Activated CD4-positive, alpha-beta T cell treated with anti-CD3 and anti-CD28 coated beads, Interleukin-2, amount 50 U/mL, for 48 hours (primary cell): ENCODE measurements at regions not wholly inside any gene's neighbourhood (a gene's known extent, or its start where the extent isn't known, plus 50 kb on each side); places are given as distances from the start of the nearest gene placed in this dataset.

Experiments
- DNase-seq, 2 experiments: peaks; one replicate each; pipeline ENCODE4 v3.0.0-alpha.2; 2020

DNA sequence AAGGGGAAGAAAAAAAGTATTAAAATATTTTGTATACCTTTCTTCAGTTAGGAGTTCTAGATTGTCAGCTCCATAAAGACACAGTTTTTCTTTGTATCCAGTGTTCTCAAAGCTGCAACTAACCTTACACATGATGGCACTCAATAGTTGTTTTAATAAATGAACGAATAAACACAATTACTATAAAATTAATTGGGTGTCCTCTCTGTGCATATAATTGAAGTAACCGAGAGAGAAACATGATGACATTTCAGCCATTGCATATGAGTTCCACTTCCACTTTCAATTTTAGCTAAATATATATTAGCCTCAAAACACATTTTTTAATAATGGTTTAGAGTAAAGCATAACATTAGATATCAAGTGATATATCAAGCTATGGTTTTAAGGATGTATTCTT lies 671.2 kb downstream of the LRFN5 start:
- DNase-seq = no peak

DNA sequence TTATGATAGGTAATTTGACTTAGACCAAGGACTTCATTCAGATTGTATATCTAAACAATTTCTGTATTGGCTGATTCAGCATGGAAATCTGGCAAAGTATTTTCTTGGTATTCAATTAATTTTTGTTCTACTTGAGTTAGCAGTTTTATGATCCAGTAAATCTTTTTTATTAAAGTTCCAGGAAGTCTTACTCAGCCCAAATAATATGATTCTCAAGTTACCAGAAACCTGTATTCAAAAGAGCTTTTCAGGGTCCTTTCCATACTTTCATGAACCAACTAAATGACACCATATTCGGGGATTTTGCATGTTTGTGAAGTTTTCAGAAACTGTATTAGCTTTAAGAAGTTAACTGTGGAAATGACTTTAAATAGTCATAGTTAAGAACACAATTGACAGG lies 662.6 kb downstream of the LRFN5 start:
- DNase-seq = no peak

DNA sequence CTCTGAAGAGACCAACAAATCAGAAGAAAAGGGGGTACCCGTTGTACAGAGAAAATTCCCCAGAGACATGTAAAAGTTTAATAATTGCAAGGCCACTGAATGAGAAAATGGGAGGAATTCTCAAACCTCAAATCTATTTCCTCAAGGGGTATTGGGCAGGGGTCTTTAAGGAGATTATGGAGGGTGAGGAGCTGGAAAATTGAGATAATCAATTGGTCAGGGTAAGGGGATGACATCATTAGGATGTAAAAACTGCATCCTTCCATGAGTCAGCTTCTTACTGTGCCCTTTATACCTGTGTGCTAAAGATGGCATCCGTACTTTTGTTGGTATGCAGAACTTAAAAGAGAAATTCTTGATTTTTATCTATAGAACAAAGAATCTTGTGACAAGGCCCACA lies 641.5 kb downstream of the LRFN5 start:
- DNase-seq = no peak

DNA sequence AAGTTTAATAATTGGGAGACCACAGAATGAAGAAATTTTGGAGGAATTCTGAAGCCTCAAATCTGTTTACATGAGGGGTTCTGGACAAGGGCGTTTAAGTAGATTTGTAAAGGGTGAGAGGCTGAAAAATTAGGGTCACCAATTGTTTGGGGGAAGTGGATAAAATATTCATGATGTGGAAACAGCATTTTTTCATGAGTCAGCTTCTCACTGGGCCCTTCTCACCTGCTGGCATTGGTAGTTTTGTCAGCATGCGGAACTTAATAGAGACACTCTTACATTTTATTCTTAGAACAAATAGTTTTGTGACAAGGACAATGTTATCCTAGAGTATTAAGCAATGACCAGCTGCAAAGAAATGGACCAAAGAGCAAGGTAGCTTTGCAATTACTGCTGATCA lies 634.4 kb downstream of the LRFN5 start:
- DNase-seq = no peak

DNA sequence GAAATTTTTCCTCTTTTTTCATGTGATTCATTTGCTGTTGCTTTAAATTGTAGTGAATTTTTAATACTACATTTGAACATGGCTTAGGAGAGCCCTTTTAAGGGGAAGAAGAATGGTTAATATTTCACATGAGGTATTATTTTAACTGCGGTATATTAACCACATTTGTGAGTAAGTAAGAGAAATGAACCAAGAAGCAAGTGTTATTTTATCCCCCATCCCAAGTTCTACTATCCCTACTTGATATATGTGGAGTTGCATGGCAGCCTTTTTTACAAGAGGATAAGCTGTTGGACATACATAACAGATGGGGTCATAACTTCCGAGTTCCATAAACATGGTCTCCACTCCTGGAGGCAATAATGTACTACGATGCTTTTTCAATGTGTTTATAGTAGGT lies 623.3 kb downstream of the LRFN5 start:
- no peak for DNase-seq

- DNase-seq = no peak
Measured at GRCh38 chr14:42229294-42229693, 622.6 kb downstream of the LRFN5 start.

DNA sequence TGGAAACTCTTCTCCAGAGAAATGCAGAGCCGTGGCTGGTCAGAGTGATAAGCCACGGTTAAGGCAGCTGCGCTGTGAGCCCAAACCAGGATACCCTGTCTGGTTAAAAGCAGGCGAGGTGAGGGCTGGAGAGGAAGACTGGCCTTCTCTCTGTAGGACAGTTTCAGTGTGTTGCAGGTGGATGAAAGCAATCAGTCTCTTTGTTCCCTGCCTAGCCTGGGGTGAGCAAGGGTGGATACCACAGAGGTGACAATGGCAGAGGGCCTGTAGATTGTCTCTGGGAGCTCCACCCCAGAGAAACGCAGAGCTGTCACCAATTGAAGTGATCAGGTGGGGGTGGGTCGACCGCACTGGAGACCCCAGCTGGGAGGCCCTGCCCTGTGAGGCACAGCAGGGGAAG lies 621.9 kb downstream of the LRFN5 start:
- DNase-seq = no peak

DNA sequence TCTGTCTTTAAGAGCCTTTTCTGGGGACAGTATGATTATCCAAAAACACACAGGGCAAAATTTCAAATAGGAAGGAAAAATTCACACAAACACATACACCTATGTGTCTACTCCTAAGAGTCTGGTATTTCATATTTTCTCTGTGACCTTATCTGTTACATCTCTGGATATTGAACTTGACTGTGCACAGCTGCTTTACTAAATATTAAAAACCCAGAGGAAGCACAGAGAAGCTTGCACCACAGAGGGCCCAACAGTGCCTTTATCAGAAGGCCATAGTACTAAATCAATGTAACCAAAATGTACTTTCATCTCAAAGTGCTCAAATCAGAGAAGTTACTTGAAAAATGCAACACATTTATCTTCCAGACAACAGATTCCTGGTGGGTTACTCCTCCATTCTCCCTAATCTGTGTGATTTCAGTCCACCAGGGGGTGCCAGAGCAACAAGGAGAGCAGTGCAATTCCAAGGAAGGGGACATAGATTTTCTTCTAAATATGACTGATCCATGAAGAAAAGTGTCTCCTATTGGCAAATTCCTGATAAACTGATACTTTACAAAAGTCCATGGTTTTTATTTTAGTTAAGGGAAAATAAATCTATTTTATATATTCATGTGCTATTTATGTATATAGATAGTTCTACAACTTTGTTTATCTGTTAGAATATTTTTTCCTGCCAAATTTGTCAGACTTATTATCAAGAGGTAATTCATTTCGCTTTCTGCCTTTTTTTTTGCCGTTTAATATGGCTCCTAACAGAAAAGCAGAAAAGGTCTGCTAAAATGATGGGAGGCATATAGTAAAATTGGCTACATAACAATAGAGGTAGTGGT lies 617.6 kb downstream of the LRFN5 start:
- DNase-seq = peak; percentile 39 to 50

GRCh38 chr14:42222924-42223471 lies 616.3 kb downstream of the LRFN5 start:
- no peak for DNase-seq

DNA sequence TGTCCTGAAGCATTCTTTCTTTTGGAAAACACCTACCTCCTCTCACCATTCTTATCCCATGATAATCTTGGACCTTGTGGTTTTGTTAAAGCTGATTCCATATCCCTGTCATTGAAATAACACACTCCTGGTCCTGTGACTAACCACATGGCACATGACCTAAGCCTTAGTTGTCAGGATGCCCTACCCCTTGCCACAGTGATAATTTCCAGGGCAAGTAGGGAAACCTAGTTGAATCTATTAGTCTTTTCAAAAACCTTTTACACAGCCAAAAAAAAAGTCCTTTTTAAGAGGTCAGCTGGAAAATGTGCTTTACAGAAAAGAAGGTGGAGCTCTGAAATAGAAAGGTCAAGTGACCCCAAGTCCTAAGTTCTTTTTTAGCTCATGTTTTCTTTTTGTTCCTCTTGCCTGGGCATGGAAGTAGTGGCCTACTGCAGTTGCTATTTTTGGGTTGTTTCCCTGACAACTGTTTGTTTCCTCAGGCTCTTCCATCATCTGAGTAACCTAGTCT lies 608.4 kb downstream of the LRFN5 start:
- no peak for DNase-seq

- no peak for DNase-seq
Measured at GRCh38 chr14:42200957-42201356, 594.3 kb downstream of the LRFN5 start.

DNA sequence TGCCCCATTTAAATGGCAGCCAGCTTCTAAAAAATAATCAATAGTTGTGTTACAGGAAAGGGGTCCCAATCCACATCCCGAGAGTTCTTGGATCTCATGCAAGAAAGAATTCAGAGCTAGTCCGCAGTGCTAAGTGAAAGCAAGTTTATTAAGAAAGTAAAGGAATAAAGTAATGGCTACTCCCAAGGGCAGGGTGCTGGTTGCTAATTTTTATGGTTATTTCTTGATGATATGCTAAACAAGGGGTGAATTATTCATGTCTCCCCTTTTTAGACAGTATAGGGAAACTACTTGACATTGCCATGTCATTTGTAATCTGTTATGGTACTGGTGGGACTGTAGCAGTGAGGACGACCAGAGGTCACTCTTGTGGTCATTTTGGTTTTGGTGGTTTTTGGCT lies 591.3 kb downstream of the LRFN5 start:
- DNase-seq = no peak

- DNase-seq = no peak
Measured at GRCh38 chr14:42192738-42193653, 586.3 kb downstream of the LRFN5 start.

DNA sequence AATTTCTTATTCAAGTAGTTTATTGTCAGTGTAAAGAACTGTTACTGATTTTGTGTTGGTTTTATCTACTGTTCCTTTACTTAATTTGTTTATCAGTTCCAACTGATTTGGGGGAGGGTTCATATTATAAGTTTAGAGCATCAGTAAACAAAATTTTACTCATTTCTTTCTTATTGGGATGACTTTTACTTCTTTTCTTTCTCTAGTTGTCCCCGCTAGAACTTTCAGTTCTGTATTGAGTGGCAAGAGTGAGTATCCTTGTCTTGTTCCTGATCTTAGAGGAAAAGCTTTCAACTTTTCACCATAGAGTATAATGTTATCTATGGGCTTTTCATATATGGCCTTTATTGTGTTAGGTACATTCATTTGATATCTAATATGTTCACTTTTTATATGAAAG lies 584.1 kb downstream of the LRFN5 start:
- DNase-seq = no peak

GRCh38 chr14:42187846-42188245 lies 581.2 kb downstream of the LRFN5 start:
- no peak for DNase-seq

GRCh38 chr14:42185718-42186117 lies 579.0 kb downstream of the LRFN5 start:
- no peak for DNase-seq

DNA sequence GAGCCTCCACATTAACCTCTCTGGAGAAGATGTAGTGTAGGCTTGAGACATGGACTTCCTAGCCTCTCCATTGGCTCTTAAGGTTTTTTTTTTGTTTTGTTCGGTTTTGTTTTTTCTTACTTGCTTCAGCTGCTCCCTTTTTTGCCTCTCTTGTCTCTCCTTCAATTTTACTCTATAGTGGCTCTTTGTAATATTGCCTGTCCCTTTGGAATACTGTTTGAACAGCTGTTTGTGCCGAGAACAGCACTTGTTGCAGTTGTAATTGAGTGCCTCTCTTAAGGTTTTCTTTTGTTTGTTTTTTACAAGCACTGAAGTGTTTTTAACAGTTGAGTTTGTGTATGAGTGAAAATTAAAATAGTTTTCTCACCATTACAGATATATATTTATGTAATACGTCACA lies 567.7 kb downstream of the LRFN5 start:
- DNase-seq = no peak

DNA sequence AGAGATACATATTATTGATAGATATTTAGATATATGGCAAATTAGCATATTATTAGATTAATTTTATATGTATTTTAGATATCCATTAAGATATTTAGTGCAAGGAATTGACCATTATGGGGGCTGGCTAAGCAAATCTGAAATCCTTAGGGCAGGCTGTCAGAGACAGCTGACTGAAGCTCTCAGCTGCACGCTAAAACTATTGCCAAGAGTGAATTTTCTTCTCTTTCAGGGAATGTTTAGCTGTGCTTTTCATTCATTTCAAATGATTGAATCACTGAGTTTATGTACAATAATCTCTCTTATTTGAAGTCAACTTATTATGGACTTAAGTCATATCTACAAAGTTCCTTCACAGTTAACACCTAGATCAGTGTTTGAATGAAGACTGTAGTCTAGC lies 566.5 kb downstream of the LRFN5 start:
- no peak for DNase-seq

DNA sequence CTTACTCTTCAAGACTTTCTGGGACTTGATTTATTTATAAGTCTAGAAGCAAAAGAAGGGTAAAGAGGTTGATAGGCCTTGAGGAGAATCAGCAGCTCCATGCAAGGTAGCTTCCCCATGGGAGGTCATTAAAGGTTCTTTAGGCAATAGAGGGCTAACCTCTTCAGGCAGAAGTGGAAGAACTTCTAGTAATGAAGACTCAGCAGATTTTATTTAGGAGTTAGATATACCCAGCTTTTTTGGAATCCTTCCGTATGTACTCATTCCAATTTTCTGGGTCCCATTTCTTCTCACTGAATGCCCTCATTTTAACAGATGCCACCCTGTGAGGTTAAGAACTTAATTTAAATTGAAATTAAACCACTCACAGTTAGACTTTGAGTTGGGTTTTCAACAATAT lies 565.6 kb downstream of the LRFN5 start:
- DNase-seq = no peak

DNA sequence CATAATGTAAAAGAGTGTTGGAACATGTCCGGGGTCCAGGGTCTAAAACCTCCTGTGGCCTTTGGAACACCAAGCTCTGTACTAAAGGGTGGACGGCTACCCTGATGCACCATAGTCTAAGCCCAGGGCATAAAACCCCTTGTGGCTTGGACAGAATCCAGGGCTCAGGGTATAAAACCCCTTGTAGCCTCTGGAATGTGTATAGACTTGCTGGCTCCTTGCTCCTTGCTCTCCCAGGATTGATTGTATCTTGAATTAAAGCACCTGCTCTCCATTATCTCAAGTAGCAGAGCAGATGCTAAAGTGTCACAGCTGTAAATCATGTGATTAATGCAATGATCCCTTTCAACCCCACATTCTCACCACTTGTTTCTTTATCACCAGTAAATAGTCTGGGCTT lies 556.5 kb downstream of the LRFN5 start:
- no peak for DNase-seq

- no peak for DNase-seq
Measured at GRCh38 chr14:42159138-42159537, 552.5 kb downstream of the LRFN5 start.

DNA sequence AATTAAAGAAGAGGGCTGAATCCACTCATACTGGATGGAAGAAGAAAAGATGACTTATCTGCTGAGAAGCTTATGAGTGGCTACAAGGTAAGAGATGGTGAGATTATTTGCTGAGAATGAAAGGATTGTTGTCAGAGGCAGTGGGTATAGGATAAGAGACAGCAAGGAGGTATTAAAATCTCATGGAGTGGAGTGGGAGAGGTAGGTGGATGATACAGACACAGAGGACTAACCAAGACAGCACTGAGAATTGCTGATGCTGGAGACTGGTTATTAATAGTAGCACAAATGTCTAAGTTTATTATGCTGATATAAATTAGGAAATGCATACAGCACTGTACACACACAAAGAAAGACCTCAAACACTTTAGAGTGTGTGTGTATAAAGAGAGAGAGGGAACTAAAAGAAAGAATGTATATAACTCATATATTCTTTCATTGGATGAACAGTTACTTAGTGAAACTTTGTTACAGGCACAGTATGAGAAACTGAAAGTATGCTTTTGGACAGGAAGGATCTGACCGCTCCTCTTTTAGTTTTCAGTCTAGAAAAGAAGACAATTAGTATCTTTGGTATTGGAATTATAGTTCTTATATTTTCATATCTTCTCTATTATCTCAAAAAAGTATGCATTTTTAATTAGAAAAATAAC lies 543.1 kb downstream of the LRFN5 start:
- no peak for DNase-seq

GRCh38 chr14:42145766-42146165 lies 539.1 kb downstream of the LRFN5 start:
- no peak for DNase-seq
